HG03378 (cell line): ENCODE measurements at regions not wholly inside any gene's neighbourhood (a gene's known extent, or its start where the extent isn't known, plus 50 kb on each side); places are given as distances from the start of the nearest gene placed in this dataset.

ENCODE experiments used
- ATAC-seq: cut with Tn5 transposase; IDR thresholded peaks from one replicate; pipeline ENCODE4 v1.9.1; 2021; ENCODE audit warnings: mild to moderate bottlenecking, moderate library complexity; ENCODE audit not compliant: unreplicated experiment

GRCh38 chr14:82419933-82420332 lies 886.3 kb upstream of the SEL1L start:
- ATAC-seq: no peak

DNA sequence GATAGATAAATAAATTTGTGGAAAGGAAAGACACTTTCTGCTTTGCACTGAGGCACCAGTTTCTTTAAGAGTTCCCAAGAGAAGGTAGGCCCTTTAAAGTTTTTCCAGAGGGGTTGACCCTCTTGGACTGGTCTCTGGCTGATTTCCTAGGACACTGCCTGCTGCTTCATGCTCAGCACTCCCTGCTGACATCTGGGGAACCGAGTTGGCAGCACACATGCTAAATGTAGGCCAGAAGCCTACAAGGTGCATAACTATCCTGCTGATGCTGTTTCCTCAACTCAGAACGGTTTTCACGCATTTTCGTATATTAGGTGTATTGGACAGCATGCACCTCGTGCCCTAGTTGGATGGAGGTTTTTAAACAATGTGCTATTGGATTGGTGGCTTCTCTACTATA lies 887.2 kb upstream of the SEL1L start:
- ATAC-seq: no peak

DNA sequence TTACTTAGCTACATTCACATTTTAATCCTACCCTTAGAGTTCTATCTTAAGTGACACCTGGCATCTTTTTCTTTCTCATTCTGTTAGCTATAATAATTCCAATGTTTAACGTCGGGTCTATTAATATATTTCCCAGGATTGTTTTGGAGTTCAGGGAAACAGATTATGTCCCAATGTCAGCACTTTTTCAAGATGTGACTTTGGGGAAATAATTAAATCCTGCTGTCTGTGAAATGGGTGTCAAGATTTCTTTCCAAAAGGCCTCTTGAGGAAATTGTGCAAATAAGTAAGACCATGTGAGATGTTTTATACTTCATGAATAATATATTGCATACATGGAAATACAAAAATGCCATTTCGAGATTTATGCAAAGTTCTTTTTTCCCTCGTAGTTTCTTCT lies 887.6 kb upstream of the SEL1L start:
- ATAC-seq: no peak

DNA sequence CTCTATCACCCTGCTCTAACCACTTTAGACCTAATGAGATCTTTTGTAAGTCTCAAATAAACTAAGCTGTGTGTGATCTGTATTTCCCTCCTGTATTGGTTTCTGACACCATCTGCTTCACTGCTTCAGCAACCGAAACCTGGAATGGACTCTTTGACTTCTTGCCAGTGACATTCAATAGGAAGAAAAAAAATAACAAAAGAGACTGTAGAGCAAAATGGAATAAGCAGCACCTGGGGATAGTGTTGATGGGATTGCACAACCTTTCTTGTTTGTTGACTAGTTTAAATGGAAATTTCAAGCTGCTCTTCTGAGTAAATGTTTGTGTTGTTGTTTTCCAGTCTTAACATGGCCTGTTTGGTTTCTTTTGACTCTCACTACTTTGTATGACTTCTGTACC lies 888.6 kb upstream of the SEL1L start:
- ATAC-seq: no peak

DNA sequence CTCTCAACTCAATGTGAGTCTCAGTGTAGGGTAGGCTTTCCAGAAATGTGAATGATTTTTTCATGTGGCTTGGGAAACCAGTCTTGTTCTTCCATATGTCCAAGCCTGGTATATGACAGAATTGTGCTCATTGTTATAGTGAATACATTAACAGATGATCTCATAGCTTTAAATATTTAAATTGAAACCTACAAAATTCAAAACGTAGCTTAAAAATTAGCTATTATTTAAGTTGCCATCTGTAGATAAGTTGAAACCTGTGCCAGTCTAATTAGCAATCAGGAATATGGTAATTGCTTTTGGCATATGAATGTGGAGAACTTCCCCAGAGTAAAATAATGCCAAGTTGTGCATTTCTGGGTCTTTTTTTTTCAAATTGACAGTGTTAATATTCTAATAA lies 891.6 kb upstream of the SEL1L start:
- ATAC-seq: no peak

DNA sequence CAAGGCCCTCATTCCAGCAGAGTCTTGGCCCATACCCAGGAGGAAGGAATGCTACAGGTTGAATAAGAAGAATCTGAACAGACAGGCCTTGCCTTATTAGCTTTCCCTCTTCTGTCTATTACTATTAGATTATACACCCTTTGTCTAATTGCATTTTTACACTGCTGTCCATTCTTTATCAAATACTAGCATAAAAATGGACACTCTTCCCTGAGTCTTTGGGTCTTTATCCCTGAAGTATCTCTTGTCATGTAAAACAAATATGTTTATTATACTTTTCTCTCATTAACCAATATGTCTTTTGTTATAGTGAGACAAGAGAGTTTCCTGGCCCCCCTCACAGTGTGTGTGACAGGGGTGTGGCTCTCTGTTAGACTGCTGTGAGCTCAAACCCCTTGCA lies 897.4 kb upstream of the SEL1L start:
- ATAC-seq: no peak

GRCh38 chr14:82432301-82433105 lies 898.9 kb upstream of the SEL1L start:
- no peak for ATAC-seq

GRCh38 chr14:82438436-82438835 lies 904.8 kb upstream of the SEL1L start:
- ATAC-seq: no peak

DNA sequence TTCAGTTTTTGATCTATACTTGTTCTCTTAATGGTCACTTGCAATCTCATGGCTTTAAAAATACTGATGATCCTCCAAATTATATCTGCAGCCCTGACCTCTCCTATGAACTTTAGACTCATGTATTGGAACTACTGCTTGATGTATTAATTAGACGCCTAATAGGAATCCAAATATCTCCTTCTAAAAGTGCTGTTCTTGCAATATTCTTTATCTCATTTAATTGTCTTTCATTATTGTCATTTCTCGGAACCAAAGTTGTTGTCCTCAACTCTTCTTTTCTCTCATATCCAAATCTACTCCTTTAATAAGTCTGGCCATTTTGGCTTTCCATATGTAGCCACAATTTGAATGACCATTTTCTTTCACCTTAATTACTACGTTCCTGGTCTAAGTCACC lies 907.6 kb upstream of the SEL1L start:
- no peak for ATAC-seq

GRCh38 chr14:82445810-82446570 lies 912.3 kb upstream of the SEL1L start:
- ATAC-seq: no peak

DNA sequence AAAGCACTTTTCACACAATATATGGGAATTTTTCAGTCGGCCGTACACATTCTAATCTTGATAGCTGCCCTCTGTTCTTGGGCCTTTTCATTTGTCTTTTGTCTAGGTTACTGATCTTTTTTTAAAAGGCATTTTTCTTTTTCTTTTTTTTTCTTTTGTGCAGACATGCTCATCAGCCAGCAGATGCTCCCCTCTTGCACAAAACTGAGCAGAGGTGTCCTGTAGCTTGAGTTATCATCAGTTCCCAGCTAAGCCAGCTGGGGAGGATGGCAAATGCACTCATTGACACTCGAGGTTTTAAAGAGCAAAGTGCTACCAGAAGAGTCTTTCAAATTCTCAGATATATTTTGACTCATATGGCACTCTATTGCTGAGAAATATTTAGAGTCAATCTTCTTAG lies 913.9 kb upstream of the SEL1L start:
- ATAC-seq: no peak

- no peak for ATAC-seq
Observed at GRCh38 chr14:82449926-82450468, 916.3 kb upstream of the SEL1L start.

DNA sequence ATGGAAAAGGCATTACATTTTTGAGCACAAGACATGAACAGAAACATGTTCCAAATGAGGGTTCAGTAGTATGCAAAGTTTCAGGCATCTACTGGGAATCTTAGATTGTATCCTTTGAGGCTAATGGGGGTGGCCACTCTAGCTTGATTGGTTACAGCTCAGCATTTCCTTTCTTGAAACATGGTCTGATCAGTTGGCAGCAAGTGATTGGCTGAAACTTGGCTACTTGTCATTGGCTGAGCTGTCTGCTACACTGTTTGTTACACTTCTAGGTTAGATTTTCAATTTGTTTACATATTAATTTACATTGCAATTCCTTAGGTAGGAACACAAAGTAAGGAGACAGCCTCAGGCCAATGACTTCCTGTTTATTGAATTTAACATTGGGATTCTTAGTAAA lies 918.0 kb upstream of the SEL1L start:
- ATAC-seq: no peak

DNA sequence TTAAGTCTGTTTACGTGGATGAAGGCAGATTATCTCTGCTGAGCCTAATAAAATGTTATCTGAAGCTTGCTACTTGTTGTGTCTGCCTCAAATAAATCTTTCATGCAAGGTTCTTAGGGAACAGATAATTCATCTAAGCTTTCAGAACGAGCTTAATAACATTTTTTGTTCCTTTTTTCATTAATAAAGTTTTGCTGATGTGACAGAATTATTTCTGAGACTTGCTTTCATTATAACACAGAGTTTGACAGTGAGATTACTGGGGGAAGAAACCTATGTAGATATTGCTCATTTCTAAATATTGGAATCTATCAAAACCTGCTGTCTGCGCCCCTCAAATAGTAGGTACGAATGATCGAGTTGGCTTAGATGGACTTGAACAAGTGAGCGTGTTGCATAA lies 948.7 kb upstream of the SEL1L start:
- ATAC-seq: no peak

DNA sequence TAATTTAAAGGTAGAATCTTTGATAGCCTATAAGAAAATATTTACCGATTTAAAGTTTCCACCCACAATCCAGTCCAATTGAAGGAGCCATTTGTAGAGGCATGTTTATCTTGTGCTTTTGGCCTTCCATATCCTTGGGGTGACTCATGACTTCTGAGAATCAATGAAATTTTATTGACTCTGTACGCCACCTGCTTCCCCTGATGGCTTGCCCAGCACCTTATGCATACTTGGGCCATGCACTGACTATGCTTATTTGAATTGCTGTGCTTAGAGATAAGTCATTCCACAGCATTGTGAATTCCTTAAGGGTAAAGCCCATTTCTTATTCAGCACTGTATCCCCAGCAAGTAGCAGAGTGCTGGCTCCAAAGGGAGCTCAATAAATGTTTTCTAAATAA lies 954.8 kb upstream of the SEL1L start:
- ATAC-seq: no peak

GRCh38 chr14:82490397-82490796 lies 956.7 kb upstream of the SEL1L start:
- no peak for ATAC-seq

GRCh38 chr14:82492157-82492556 lies 958.5 kb upstream of the SEL1L start:
- ATAC-seq: no peak

GRCh38 chr14:82500222-82500621 lies 966.6 kb upstream of the SEL1L start:
- ATAC-seq: no peak

DNA sequence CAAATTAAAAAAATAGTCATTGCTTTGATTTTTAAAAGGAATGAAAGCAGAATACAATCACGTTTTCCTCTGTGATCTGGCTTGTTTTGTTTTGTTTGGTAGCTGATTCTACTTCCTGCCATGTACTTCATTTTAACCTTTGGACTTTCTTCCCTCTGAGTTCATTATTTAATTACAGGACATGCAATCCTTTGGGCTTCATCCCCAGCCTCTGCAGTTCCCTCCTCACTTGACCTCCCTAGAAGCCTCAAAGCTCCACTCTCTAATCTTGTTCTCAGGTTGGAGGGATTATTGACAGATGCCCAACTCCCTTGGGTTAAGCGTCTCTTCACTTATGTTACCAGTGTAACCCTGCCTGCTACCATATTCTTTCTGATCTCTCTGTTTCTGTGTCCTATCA lies 967.9 kb upstream of the SEL1L start:
- no peak for ATAC-seq

DNA sequence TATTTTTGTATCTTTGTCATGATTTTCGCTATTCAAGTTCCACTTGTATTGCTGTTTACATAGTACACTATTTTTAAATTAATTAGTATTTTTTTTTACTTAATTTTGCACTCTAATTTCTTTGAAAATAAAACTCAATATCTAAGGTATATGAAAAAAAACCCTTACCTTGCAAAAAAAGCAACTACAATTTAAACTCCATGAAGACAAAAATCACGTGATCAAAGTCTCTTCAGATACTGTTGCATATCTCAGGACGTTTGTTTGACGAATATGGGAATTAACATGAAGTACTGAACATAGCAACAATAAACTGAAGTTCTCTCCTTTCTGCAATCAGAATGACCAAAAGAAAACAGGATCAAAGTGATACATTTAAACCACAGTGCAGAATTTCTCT lies 968.4 kb upstream of the SEL1L start:
- no peak for ATAC-seq

GRCh38 chr14:82504894-82505293 lies 971.2 kb upstream of the SEL1L start:
- ATAC-seq: no peak

- no peak for ATAC-seq
Observed at GRCh38 chr14:82510007-82510406, 976.4 kb upstream of the SEL1L start.
